ENCODE measurements at regions not wholly inside any gene's neighbourhood (a gene's known extent, or its start where the extent isn't known, plus 50 kb on each side); places are given as distances from the start of the nearest gene placed in this dataset.
A peak's percentile ranks its signal among the peaks of the same experiment; 100 is the strongest.

GRCh38 chr3:42012935-42013690 lies 51.2 kb upstream of the ULK4 start:
- peak; percentile 62 to 69 for DNase-seq (ENCODE audit: low read depth in 2 of 2)

DNA sequence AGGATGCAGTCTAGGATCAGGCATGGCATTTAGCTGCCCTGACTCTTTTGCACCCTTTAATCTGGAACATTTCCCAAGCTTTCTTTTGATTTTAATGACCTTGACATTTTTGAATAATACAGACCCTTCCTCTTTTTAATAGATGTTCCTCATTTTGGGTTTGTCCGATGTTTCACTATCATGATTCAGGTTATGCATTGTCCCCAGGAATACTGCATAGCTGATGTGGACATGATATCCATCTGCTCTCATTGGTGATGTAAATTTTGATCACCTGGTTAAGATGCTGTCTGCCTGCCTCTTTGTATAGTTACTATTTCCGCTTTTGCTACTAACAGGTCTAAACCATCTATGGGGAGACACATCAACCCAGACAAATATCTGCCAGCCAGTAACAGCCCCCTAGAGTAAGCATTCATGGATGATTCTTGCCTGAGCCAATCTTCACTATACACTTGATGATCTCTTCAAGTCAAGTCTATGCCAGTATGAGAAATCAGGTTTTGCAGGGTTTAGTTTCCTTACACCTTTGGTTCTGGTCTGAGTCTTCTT lies 50.6 kb upstream of the ULK4 start:
- DNase-seq (ENCODE audit: low read depth in 2 of 2), result no peak

All from stimulated activated CD4-positive, alpha-beta T cell treated with anti-CD3 and anti-CD28 coated beads, Interleukin-1b, Interleukin-23, amount 100 ng/mL, for 4 hours (primary cell).